Stimulated activated naive CD4-positive, alpha-beta T cell treated with Interleukin-2 at 50 U/mL for 16 hours (primary cell): ENCODE measurements at regions not wholly inside any gene's neighbourhood (a gene's known extent, or its start where the extent isn't known, plus 50 kb on each side); places are given as distances from the start of the nearest gene placed in this dataset.

Experiments
- DNase-seq: peaks from one replicate; lab custom pipeline; 2025; lab: John Stamatoyannopoulos, UW

DNA sequence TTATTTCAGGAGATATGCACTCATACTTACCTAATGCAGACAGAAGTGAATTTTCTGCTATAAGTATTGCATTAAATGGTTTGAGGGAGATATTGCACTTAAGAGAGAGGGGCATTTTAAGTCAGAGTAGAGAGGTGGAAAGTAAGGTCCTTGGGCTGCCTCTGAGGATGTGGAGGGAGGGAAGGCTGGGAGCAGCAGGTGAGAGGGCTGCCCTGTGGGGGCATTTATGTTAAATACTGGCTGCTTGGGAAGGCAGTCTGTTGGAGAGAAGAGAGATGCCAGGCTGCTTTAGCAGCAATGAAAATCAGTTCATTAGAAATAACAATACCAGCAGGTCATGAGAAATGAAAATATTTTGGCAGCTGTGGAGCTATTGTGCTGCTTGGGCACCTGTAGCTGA is 576.2 kb upstream of the HS6ST1 start:
- no peak for DNase-seq

- DNase-seq = no peak
Observed at GRCh38 chr2:128901572-128902391, 583.1 kb upstream of the HS6ST1 start.

DNA sequence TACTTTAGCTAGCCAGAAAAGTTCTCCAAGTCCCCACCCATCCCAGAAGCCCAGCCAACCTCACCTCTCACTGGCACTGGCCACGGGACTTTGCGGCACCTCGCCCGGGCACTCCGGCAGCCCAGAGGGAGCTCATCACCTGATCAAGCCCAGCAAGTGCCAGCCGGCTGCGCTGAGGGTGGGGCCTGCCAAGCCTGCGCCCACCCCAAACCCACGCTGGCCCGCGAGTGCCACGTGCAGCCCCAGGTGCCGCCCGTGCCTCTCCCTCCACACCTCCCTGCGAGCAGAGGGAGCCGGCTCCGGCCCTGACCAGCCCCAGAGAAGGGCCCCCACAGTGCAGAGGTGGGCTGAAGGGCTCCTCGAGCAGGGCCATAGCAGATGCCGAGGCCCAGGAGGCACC is 585.0 kb upstream of the HS6ST1 start:
- DNase-seq = no peak

- DNase-seq = no peak
Observed at GRCh38 chr2:128911276-128911675, 592.6 kb upstream of the HS6ST1 start.

DNA sequence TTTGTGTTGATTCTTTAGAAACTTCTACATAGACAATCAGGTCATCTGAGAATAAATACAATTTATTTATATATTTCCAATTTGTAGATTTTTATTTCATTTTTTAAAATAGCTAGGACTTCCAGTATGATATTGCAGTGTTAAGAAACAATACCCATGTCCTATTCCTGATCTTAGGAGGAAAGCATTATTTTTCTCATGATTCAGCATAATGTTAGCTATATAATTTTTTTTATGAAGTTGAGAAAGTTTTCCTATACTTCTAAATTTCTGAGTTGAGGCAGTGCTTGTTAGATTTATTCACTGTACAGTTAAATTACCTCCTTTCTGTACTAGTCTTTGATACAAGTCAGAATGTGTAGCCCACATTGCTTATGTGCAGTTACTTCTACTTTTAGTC is 595.7 kb upstream of the HS6ST1 start:
- DNase-seq = no peak

DNA sequence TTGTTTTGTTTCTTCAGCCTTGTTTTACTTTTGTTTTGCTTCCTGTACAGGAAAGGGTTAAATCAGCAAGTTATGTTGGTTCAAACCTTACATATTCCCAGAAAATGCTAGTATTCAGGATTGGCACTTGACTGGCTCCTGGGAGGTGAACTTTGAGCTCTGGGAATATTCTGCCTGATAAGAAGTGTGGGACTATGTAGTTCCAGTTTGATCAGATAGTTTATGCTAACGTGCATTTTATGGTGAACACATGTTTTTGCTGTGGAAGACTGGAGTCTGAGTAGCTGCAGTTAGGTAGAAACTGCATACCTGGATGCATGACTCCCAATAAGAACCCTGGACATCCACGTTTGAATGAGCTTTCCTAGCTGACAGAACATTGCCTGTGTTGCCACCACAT is 603.1 kb upstream of the HS6ST1 start:
- no peak for DNase-seq

DNA sequence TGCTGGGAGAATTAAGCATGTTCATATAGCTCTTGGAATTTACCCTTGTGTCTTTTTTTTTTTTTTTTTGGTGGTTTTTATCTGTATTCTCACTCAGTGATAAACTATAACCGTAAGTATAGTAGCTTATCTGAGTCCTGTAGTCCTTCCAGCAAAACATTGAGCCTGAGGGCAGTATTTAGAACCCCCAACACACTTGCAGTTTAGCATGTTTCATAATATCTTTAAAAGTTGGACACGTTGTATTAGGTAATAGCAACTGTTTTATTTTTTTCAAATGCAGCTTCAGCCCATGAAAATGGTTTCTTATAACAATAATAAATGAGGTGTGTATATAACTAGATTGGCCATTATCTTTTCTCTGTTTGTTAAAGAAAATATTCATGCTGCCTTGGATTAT is 603.5 kb upstream of the HS6ST1 start:
- DNase-seq = no peak

DNA sequence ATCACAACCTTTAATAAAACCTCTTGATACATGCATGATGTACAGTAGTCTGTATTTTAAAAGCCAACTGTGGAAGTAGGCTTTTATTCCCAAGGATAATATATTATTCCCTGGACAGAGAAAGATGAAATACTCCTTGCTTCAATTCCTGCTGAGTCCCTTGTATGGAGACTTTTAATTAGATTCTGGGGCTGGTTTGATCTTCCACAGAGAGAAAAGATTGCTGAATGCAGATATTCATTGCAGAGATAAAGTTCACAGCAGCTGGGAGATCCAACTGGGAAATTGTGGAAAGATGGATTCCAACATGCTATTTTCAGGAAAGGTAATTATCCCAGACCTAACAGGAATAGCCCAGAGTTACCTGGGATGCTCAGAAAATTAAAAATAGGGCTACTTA is 607.0 kb upstream of the HS6ST1 start:
- no peak for DNase-seq

- DNase-seq = no peak
Observed at GRCh38 chr2:128930101-128930500, 611.4 kb upstream of the HS6ST1 start.

DNA sequence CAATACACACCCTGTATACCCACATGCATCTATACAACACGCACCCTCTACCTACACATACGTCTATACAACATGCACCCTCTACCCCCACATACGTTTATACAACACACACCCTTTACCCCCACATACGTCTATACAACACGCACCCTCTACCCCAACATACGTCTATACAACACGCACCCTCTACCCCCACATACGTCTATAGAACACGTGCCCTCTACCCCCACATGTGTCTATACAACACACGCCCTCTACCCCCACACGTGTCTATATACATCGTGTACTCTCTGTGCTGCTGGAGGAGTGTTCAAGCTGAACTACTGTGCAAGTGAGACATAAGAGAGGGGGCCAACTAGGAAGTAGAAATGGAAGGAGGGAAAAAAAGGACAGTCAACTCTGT is 621.7 kb upstream of the HS6ST1 start:
- no peak for DNase-seq

GRCh38 chr2:128941751-128942150 is 623.1 kb upstream of the HS6ST1 start:
- DNase-seq = no peak

GRCh38 chr2:128949360-128949759 is 630.7 kb upstream of the HS6ST1 start:
- no peak for DNase-seq

DNA sequence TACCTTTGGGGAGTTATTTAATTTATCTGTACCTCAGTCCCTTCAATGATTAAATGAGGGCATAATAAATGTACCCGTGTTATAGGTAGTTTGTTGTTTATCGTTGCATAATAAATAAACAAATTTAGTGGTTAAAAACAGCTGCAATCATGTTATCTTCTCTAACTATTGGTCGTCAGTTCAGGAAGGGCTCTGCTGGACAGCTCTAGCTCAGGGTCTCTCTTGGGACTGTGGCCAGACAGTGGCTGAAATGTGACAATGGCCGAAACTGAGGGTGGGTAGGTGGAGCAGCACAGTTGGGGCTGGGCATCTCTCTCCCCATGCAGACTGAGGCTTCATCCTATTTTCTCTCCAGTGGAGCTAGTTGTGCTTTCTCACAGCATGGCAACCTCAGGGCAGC is 632.1 kb upstream of the HS6ST1 start:
- DNase-seq = no peak

- DNase-seq = no peak
Observed at GRCh38 chr2:128958241-128958640, 639.6 kb upstream of the HS6ST1 start.

- DNase-seq = no peak
Observed at GRCh38 chr2:128967646-128968045, 649.0 kb upstream of the HS6ST1 start.

- DNase-seq = no peak
Observed at GRCh38 chr2:128969374-128969773, 650.7 kb upstream of the HS6ST1 start.

DNA sequence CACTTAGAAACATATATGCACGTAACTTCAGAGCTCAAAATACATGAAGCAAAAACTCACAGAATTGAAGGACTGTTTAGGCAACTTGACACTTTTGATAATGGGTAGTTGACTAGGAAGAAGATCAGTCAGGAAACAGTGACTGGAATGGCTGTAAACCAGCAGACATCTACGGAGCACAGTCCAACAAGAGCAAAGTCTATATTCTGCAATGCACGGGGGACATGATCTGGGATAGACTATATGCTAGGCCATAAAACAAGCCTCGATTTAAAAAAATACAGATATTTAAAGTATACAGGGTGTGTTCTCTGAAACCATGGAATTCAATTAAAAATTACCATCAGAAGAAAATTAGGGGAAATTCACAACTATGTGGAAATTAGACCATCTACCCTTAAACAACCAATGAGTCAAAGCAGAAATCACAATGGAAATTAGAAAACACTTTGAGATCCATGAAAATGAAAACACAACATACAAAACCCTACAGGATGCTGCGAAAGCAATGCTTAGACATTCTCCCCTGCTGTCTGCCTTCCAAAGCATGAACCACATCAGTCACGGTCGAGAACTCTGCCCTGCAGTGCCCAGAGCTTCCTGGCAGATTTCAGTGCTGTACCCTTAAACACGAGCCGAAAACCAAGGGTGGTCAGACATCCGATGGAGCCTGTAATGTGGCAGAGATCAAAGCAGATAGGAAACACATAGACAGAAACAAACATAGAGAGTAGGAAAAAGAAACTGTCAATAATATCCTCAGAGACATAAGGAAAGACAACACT is 651.9 kb upstream of the HS6ST1 start:
- DNase-seq = no peak

- DNase-seq = no peak
Observed at GRCh38 chr2:128973566-128973965, 654.9 kb upstream of the HS6ST1 start.

- no peak for DNase-seq
Observed at GRCh38 chr2:128978212-128978611, 659.5 kb upstream of the HS6ST1 start.

DNA sequence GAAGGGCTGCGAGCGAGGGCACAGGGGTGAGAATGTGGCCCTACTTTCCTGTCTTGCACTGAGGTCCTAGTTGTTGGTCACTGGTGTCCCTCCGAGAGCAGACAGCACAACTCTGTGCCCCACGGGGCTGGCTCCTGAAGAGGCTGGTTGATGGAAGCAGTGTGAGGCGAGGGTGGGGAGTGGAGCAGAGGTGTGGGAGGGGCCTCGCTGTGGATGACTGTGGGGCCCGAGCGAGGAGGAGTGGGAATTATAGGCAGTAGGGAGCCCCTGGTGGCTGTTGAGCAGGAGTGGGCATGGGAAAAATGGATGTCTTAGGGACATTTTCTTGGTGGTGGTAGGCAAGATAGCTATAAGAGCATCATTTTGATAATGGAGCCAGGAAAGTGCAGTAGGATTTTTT is 660.5 kb upstream of the HS6ST1 start:
- DNase-seq = no peak

- DNase-seq = no peak
Observed at GRCh38 chr2:128980475-128980874, 661.8 kb upstream of the HS6ST1 start.

- no peak for DNase-seq
Observed at GRCh38 chr2:128981353-128981752, 662.7 kb upstream of the HS6ST1 start.

GRCh38 chr2:128982001-128982400 is 663.3 kb upstream of the HS6ST1 start:
- DNase-seq = no peak

- no peak for DNase-seq
Observed at GRCh38 chr2:128982670-128983069, 664.0 kb upstream of the HS6ST1 start.
